IMR-90 (cell line): ENCODE measurements at regions not wholly inside any gene's neighbourhood (a gene's known extent, or its start where the extent isn't known, plus 50 kb on each side); places are given as distances from the start of the nearest gene placed in this dataset.

Source experiments
- ATAC-seq: fragments of 200-7000 bp; cut with Tn5 transposase; 2 replicates; pipeline ENCODE4 v1.9.1; 2020; ENCODE audit warnings: low read depth, mild to moderate bottlenecking, moderate library complexity
- BruUV-seq: library from RNA; stranded (reverse); fragments of 400-500 nt; replicated peaks from 2 replicates; lab custom pipeline; 2021; lab: Mats Ljungman, UMichigan
- CTCF ChIA-PET: fragments of 300-600 bp; formaldehyde crosslinking; extraction: SDS; loops from one replicate; lab custom pipeline; 2021; ENCODE audit warnings: antibody characterized with exemption; lab: Yijun Ruan, JAX
- POLR2A ChIA-PET: fragments of 300-600 bp; sonication (Branson Sonifier 250); formaldehyde crosslinking; loops from one replicate; lab custom pipeline; 2022; ENCODE audit warnings: antibody characterized with exemption; ENCODE audit not compliant: unreplicated experiment; lab: Charles Lee
- DNase-seq: peaks from one replicate; pipeline ENCODE4 v3.0.0; 2013
- H2AFZ ChIP-seq: replicated peaks from 2 replicates; pipeline ENCODE3; 2013; ENCODE audit warnings: low read length, mild to moderate bottlenecking; ENCODE audit not compliant: poor library complexity
- H2AK5ac ChIP-seq: 2 replicates; pipeline ENCODE4 v1.6.1; 2013; ENCODE audit warnings: low read depth, low read length, inconsistent platforms
- H2AK9ac ChIP-seq: replicated peaks from 2 replicates; pipeline ENCODE3; 2013; ENCODE audit warnings: mild to moderate bottlenecking, low read depth, low read length, moderate library complexity; ENCODE audit not compliant: poor library complexity
- H2BK120ac ChIP-seq: 2 replicates; pipeline ENCODE4 v1.6.1; 2013; ENCODE audit warnings: low read depth, low read length, inconsistent platforms
- H2BK15ac ChIP-seq: 3 replicates; pipeline ENCODE4 v1.6.1; 2013; ENCODE audit warnings: low read depth, low read length, inconsistent platforms
- H2BK20ac ChIP-seq: 2 replicates; pipeline ENCODE4 v1.6.1; 2013; ENCODE audit warnings: low read depth, mild to moderate bottlenecking, inconsistent platforms, low read length, moderate library complexity
- H2BK5ac ChIP-seq: 2 replicates; pipeline ENCODE4 v1.6.1; 2013; ENCODE audit warnings: mild to moderate bottlenecking, low read depth, low read length, inconsistent platforms; ENCODE audit not compliant: poor library complexity, severe bottlenecking
- H3K14ac ChIP-seq: replicated peaks from 2 replicates; pipeline ENCODE4 v1.6.1; 2013; ENCODE audit warnings: low read depth, low read length, inconsistent platforms
- H3K18ac ChIP-seq: 2 replicates; pipeline ENCODE4 v1.6.1; 2013; ENCODE audit warnings: low read depth, low read length, control low read depth
- H3K23ac ChIP-seq: 2 replicates; pipeline ENCODE4 v1.6.1; 2013; ENCODE audit warnings: low read depth, low read length, inconsistent platforms
- H3K27ac ChIP-seq: 2 replicates; pipeline ENCODE4 v1.5.1; 2013; ENCODE audit warnings: mild to moderate bottlenecking, control low read depth, low read length; ENCODE audit not compliant: insufficient read depth
- H3K27me3 ChIP-seq: 2 replicates; pipeline ENCODE4 v1.6.1; 2013; ENCODE audit warnings: low read length; ENCODE audit not compliant: control insufficient read depth, insufficient read depth
- H3K36me3 ChIP-seq: 2 replicates; pipeline ENCODE4 v1.6.1; 2013; ENCODE audit warnings: low read length, mixed read lengths; ENCODE audit not compliant: control insufficient read depth, insufficient read depth
- H3K4ac ChIP-seq: 2 replicates; pipeline ENCODE4 v1.6.1; 2013; ENCODE audit warnings: low read depth, low read length, inconsistent platforms
- H3K4me1 ChIP-seq: 2 replicates; pipeline ENCODE4 v1.6.1; 2013; ENCODE audit warnings: low read length, mixed read lengths; ENCODE audit not compliant: control insufficient read depth, insufficient read depth
- H3K4me2 ChIP-seq: 2 replicates; pipeline ENCODE4 v1.6.1; 2013; ENCODE audit warnings: low read depth, mild to moderate bottlenecking, control low read depth, low read length, moderate library complexity
- H3K4me3 ChIP-seq: 2 replicates; pipeline ENCODE4 v1.5.1; 2013; ENCODE audit warnings: low read depth, mild to moderate bottlenecking, control low read depth, low read length, moderate library complexity; ENCODE audit not compliant: insufficient read depth
- H3K56ac ChIP-seq: 2 replicates; pipeline ENCODE4 v1.6.1; 2013; ENCODE audit warnings: low read length, inconsistent platforms; ENCODE audit not compliant: insufficient read depth; ENCODE audit errors: extremely low read depth
- H3K79me1 ChIP-seq, 2 experiments: 2 replicates each; pipeline ENCODE4 v1.6.1; 2013; ENCODE audit warnings: low read length in 2 of 2, inconsistent platforms in 1 of 2, low read depth in 1 of 2
- H3K9ac ChIP-seq: 2 replicates; pipeline ENCODE4 v1.6.1; 2013; ENCODE audit warnings: low read depth, low read length, control low read depth
- H3K9me1 ChIP-seq: 2 replicates; pipeline ENCODE4 v1.6.1; 2013; ENCODE audit warnings: low read length, inconsistent platforms; ENCODE audit not compliant: insufficient read depth
- H3K9me3 ChIP-seq: 2 replicates; pipeline ENCODE4 v1.6.1; 2013; ENCODE audit warnings: low read length; ENCODE audit not compliant: control insufficient read depth, insufficient read depth
- H4K20me1 ChIP-seq: 2 replicates; pipeline ENCODE4 v1.6.1; 2013; ENCODE audit warnings: low read length, inconsistent platforms; ENCODE audit not compliant: insufficient read depth
- H4K5ac ChIP-seq: 2 replicates; pipeline ENCODE4 v1.6.1; 2013; ENCODE audit warnings: mild to moderate bottlenecking, low read depth, low read length, control low read depth
- H4K8ac ChIP-seq, 2 experiments: 2 replicates each; pipeline ENCODE4 v1.6.1; 2013; ENCODE audit warnings: low read depth in 2 of 2, low read length in 2 of 2, control low read depth in 1 of 2, inconsistent platforms in 1 of 2
- H4K91ac ChIP-seq: 2 replicates; pipeline ENCODE4 v1.6.1; 2013; ENCODE audit warnings: low read depth, low read length, inconsistent platforms; ENCODE audit not compliant: insufficient read depth
- MAFK ChIP-seq: IDR thresholded peaks from 2 replicates; pipeline ENCODE4 v1.6.1; 2012; ENCODE audit warnings: low read depth, low read length, improper control_type of control experiment
- POLR2A ChIP-seq: IDR thresholded peaks from 2 replicates; pipeline ENCODE4 v1.6.1; 2012; ENCODE audit warnings: mild to moderate bottlenecking, low read depth, low read length
- WGBS, 2 experiments: methylation state at CpG; one replicate each; pipeline versions ENCODE4 v1.1.5 to v1.1.7; 2013; ENCODE audit warnings: missing lambda C conversion rate in 2 of 2; ENCODE audit not compliant: insufficient read length in 1 of 2; ENCODE audit errors: extremely low coverage in 2 of 2; 5-methylcytosine and 5-hydroxymethylcytosine counted together
- dilution Hi-C: fragments of 300-500 bp; cut with HindIII; formaldehyde crosslinking; loops from one replicate; pipeline ENCODE4 v1.14.3; 2018; ENCODE audit warnings: low sequenced_read_pairs; ENCODE audit not compliant: unreplicated experiment
- in situ Hi-C: fragments of 300-500 bp; cut with MboI; formaldehyde crosslinking; loops from 3 replicates; pipeline ENCODE4 v1.14.3; 2019; ENCODE audit warnings: low sequenced_read_pairs, inconsistent platforms, mixed read lengths
- intact Hi-C: fragments of 100-400 bp; cut with micrococcal nuclease; formaldehyde crosslinking; loops from 2 replicates; pipeline ENCODE4 v1.10.0; 2022
- TF ChIP-seq, protein P1 (sequence below): fragments of 150-350 bp; IDR thresholded peaks from 2 replicates; pipeline ENCODE4 v1.6.1; 2016; ENCODE audit warnings: low read depth, mild to moderate bottlenecking, low read length, moderate library complexity, borderline replicate concordance

GRCh38 chr2:12096788-12097449 is 350.5 kb downstream of the LPIN1 start:
- no peak overlapping the region for H2AK5ac ChIP-seq
- no peaks in the 10 kb centered on the region for H3K27me3 ChIP-seq
- ChIA-PET CTCF (no interaction called here), POLR2A (interaction anchor here (0.6 kb wide), 1 partner anchor 52 kb away, joined by 3 read pairs; no protein-coding TSS in a partner anchor)
- no peaks in the 10 kb centered on the region for H4K20me1 ChIP-seq
- H3K4ac ChIP-seq = no peak overlapping the region
- H3K9me1 ChIP-seq = no peaks in the 10 kb centered on the region
- no peak overlapping the region for H3K14ac ChIP-seq
- DNase-seq (no peak), ATAC-seq (no peak)
- H2BK20ac ChIP-seq = no peak overlapping the region
- no peak overlapping the region for H2BK15ac ChIP-seq
- no peaks in the 10 kb centered on the region for H3K79me1 ChIP-seq
- no peak overlapping the region for H4K91ac ChIP-seq
- no peak overlapping the region for H3K18ac ChIP-seq
- TF ChIP-seq MAFK (no peak), POLR2A (no peak)
- TF ChIP-seq, protein P1, sequence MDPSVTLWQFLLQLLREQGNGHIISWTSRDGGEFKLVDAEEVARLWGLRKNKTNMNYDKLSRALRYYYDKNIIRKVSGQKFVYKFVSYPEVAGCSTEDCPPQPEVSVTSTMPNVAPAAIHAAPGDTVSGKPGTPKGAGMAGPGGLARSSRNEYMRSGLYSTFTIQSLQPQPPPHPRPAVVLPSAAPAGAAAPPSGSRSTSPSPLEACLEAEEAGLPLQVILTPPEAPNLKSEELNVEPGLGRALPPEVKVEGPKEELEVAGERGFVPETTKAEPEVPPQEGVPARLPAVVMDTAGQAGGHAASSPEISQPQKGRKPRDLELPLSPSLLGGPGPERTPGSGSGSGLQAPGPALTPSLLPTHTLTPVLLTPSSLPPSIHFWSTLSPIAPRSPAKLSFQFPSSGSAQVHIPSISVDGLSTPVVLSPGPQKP = no peak
- H2AFZ ChIP-seq = no peak overlapping the region
- H3K23ac ChIP-seq = no peak overlapping the region
- H3K9me3 ChIP-seq = no peaks in the 10 kb centered on the region
- dilution Hi-C loops (no loop called here), intact Hi-C loops (no loop called here), in situ Hi-C loops (no loop called here)
- H2AK9ac ChIP-seq = no peak overlapping the region
- no TSS peak for BruUV-seq
- no peak overlapping the region for H4K8ac ChIP-seq
- no peak overlapping the region for H3K56ac ChIP-seq
- no peak overlapping the region for H3K27ac ChIP-seq
- no peak overlapping the region for H3K4me3 ChIP-seq
- no peak overlapping the region for H2BK5ac ChIP-seq
- H3K36me3 ChIP-seq = no peaks in the 10 kb centered on the region
- no peaks in the 10 kb centered on the region for H3K4me1 ChIP-seq
- no peak overlapping the region for H3K4me2 ChIP-seq
- no peak overlapping the region for H4K5ac ChIP-seq
- 80% methylated on average over 1 of the region's 7 CpGs; no CpG with 5 or more reads in 1 of the 2 experiments for WGBS, 2 experiments
- H3K9ac ChIP-seq = no peak overlapping the region
- H2BK120ac ChIP-seq = no peak overlapping the region
